IPS DF 4.7 (cell line): ENCODE measurements at regions not wholly inside any gene's neighbourhood (a gene's known extent, or its start where the extent isn't known, plus 50 kb on each side); places are given as distances from the start of the nearest gene placed in this dataset.
"Not testable (repeated sequence)": the region's sequence is repeated elsewhere in the genome, so short reads cannot be mapped to it uniquely, and the experiment has no call there.

Experiments
- DNase-seq: peaks from one replicate; pipeline ENCODE4 v3.0.0-alpha.2; 2013; ENCODE audit warnings: low spot score; ENCODE audit errors: extremely low read depth

GRCh38 chr12:75805905-75806304 lies 225.7 kb downstream of the PHLDA1 start:
- no peak for DNase-seq

DNA sequence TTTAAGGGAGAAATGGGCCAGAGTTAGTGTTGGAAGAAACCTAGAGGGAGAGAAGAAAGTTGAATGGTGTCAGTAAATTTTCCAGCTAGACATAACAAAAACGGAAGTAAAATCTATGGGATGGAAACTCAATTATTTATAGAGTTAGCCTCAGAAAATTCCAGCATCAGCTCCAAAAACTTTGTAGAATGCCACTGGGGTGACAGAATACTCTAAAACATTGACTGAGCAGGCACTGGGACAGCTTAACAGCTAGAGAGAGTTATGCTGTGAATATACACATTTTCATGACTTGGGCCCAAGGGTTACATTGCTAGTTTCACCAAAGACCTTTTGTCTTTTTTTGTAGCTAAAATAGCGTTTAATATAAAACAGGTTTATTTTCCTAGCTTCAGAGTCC lies 226.3 kb downstream of the PHLDA1 start:
- no peak for DNase-seq

DNA sequence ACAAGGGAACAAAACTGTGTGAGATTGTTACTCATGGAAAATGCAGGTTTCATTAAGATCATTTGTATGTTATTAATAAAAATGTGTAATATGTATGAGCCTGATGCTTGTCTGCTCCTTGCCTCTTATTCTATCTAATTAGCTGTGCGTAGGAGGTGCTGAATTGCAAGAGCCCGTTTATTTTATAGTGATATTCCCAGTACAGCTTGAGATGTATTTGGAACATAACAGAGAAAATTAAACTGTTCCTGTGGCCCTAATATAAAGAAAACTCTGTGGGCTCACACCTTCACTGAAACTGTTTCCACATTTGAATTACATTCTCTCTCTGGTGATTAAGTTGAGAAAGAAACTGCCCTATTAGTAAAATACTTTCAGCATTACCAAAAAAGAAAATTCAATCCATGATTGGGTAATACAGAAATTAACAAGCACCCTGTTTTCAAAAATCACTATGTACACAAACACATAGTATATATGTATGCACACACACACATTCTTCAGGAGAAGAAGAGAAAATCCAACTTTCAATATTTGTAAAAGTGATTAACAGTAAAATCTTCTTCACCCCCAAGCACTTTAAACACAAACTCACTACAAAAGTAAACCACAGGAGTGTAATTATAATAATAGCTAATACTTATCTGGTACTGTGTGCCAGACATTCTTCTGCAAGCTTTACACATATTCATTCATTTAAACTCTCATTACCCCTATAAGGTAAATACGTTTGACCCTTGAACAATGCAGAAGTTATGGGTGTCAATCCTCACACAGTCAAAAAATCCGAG lies 233.2 kb downstream of the PHLDA1 start:
- DNase-seq, result no peak

DNA sequence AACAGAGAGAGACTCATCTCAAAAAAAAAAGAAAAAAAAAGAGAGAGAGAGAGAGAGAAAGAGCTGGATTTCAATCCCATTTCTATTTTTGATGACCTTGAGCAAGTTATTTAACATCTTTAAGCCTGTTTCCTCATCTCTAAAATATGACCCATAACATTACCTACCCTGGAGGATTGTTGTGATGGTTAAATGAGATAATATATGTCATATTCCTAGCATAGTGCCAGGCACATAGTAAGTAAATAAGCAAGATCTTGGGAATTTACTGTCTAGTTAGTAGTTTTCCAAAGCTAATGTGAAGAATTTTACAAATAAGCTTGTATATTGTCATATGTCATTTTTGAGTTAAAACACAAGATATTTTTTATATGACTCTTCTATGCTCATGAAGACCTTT lies 236.5 kb downstream of the PHLDA1 start:
- no peak for DNase-seq

- no peak for DNase-seq
These were observed 238.9 kb downstream of the PHLDA1 start for GRCh38 chr12:75792687-75793086.

DNA sequence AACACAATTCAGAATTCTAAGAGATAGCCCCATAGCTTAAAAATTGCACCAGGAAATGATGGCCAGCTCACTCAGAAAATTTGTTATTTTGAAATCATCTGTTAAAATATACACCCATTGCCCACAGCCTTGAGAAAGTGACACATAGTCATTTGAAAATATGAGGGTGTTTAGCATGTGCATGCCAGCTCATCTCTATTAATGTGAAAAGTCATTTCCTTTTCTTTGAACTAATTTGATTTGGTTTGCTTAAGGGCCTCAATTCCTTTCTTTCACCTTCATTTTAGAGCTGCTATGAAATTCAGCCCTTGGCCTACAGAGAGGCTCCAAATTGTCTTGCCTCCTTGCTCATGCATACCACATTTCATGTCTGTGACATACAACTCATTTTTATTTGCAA lies 241.4 kb downstream of the PHLDA1 start:
- no peak for DNase-seq

GRCh38 chr12:75787146-75787545 lies 244.4 kb downstream of the PHLDA1 start:
- DNase-seq, result not testable (repeated sequence)

DNA sequence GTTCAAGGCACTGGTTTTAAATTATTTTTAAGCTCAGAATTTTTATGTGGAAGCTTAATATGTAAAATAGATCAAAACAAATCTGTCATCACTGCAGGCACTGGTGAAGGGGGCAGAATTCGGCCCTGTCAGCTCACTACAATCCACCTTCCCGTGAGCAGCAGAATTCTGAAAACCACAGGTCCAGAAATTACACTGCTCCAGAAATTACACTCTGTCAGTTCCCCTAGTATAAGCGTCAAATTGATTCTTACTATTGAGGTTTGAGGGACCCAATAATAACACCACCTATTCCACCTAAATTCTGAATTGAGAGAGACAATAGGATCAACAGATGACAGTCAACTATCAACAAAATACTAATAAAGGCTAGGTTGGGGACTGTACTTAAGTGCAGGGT lies 245.5 kb downstream of the PHLDA1 start:
- DNase-seq, result no peak

DNA sequence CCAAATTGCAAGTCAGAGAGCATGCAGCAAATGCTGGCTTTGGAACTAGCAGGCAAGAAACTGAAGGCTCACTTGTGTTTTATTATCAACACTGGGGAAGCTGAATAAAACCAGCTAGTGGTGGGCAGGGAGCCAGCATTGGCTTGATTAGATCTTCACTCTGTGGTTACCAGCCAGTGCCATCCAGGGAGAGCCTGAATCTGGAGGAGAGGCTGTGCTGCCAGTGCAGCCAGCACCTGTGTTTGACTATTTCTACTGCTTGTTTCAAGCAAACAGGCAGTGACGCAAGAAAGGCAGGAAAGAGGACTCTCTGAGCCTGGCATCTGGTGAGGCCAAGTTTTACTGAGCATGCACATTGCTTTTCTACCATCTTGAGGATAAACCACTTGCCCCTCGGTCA lies 247.0 kb downstream of the PHLDA1 start:
- no peak for DNase-seq

GRCh38 chr12:75783093-75783877 lies 248.3 kb downstream of the PHLDA1 start:
- DNase-seq, result no peak

DNA sequence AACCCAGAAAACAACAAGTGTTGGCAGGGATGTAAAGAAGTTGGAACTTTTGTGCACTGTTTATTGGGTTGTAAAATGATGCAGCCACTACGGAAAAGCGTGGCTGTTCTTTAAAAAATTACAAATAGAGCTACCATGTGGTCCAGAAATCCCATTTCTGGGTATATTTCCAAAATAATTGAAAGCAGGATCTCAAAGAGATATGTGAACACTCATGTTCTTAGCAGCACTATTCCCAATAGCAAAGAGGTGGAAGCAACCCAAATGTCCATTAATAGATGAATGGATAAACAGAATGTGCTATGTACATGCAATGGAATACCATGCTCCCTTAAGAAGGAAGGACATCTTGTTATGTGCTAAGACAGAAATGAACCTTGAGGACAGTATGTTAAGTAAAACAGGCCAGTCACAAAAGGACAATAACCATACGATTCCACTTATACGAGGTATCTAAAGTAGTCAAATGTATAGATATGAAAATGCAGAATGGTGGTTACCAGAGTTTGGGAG lies 249.5 kb downstream of the PHLDA1 start:
- no peak for DNase-seq

DNA sequence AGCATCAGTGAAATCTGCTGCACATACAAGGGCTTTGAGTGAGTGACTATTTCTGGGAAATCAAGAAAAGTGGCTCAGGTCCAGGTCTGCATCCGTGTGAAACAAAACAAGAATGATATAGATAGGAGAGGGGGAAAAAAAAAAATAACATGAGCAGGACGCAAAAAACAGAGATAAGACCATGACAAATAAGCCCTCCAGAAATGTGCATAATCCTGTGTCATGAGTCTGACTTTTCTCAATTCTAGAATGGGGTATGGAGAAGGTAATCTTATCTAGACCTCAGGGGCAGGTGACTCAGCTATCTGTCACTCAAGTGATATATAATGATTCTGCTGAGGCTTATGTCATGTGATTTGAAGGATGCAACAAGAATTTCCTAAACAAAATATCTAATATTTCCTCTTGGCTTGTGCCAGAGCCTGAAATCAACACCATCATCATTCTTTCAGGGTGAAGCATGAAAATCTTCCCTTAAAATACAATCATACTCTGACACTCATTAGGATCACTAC lies 250.0 kb downstream of the PHLDA1 start:
- DNase-seq, result no peak

- DNase-seq, result no peak
These were observed 251.6 kb downstream of the PHLDA1 start for GRCh38 chr12:75779891-75780496.

DNA sequence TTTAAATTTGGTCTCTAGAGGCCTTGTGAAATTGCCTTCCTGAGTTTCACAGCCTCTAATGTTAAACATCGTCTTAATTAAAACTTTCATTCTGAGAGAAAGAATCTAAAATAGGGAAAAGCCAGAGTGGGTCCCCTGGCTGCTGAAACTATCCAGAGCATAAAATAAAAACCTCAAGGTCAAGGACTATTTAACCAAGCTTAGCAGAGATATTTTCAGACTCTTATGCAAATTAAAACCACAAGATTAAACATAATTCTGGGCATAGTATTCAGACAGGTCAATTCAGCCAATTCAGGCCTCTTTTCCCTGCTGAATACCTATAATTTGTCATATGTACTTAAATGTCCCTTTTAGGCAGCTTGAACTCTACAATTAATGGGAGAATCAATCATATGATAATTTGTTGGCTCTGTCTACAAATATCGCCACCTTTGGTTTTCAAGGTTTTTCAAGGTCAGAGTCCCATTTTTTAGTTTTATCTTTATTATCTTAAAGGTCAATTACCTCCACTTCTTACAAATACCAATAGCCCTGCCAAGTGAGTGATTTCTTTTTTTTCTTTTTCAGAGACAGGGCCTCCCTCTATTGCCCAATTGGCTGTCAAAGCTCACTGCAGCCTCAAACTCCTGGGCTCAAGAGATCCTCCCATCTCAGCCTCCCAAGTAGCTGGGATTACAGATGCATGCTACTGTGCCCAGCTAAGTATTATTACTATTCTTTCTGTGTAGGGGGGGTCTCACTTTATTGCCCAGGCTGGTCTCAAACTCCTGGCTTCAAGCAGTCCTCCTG lies 257.1 kb downstream of the PHLDA1 start:
- no peak for DNase-seq

GRCh38 chr12:75773377-75773776 lies 258.2 kb downstream of the PHLDA1 start:
- no peak for DNase-seq

DNA sequence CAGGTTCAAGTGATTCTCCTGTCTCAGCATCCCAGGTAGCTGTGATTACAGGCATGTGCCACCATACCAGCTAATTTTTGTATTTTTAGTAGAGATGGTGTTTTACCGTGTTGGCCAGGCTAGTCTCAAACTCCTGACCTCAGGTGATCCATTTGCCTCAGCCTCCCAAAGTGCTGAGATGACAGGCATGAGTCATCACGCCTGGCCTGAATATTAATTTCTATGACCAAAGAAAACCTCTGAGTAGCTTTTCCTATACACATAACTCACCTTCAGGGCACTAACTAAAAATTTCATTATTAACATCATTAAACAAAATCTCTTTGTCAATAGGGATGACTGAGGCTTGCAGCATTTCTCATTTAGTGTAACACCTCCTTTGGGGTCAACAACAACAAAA lies 259.6 kb upstream of the KRR1 start:
- no peak for DNase-seq

DNA sequence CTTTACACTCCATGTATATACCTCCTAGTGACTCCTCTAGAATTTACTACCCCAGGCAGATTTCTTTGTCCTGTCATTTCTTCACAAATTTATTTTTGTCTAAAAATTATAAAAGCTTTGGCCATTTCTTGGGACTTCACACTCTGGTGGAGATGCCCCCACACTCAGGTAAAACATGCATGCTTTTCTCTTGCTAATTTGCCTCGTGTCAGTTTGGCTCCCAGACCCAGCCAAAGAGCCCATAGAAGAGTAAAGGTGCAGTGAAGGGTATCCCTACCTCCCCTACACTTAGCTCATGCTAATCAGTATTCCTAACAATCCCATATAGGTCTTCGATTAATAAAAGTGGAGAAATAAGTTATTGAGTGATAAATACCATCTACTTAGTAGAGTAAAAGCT lies 256.5 kb upstream of the KRR1 start:
- no peak for DNase-seq

GRCh38 chr12:75766263-75767160 lies 255.1 kb upstream of the KRR1 start:
- DNase-seq, result no peak

DNA sequence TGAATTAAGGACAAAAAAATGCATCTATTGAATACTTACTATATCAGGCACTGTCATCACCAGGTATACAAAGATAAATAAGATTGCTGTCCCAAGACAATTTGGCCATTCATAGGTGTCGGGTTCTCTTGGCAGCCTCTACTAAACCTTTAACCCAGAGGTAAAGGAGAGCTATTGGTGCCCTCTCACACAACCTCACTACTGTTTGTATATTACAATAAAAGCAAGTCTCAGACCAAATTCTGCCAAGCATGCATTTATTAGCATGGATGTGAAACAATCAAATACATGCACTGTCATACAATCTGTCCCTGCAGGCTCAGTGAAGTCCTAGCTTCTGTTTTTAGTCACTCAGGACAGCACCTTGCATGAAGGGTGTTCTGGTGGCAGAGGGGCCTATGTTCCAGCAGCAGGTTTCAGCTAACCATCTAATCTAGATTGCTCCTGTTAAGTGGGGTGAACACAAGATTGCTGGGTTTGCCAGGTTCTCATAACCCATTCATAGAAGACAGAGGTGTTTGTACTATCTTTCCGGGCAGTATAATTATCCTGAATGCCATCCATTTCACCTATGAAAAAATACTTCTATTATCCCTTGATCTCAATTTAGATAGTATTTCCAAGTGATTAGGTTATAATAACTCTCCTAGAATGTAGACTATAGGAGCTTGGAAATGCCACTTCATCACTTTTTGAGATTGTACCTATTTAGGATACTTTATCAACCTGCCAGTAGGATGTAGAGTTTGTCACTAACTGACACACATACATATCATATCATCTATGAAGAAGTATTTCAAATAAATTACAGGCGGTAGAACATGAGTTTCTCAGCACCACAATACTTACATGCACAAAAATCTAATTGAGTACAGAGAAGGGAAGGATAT lies 254.0 kb upstream of the KRR1 start:
- DNase-seq, result no peak
